Activated naive CD4-positive, alpha-beta T cell treated with anti-CD3 and anti-CD28 coated beads, Interleukin-2, amount 50 U/mL, for 16 hours (primary cell): ENCODE measurements at regions not wholly inside any gene's neighbourhood (a gene's known extent, or its start where the extent isn't known, plus 50 kb on each side); places are given as distances from the start of the nearest gene placed in this dataset.

Experiments
- DNase-seq: peaks from one replicate; pipeline ENCODE4 v3.0.0-alpha.2; 2020

DNA sequence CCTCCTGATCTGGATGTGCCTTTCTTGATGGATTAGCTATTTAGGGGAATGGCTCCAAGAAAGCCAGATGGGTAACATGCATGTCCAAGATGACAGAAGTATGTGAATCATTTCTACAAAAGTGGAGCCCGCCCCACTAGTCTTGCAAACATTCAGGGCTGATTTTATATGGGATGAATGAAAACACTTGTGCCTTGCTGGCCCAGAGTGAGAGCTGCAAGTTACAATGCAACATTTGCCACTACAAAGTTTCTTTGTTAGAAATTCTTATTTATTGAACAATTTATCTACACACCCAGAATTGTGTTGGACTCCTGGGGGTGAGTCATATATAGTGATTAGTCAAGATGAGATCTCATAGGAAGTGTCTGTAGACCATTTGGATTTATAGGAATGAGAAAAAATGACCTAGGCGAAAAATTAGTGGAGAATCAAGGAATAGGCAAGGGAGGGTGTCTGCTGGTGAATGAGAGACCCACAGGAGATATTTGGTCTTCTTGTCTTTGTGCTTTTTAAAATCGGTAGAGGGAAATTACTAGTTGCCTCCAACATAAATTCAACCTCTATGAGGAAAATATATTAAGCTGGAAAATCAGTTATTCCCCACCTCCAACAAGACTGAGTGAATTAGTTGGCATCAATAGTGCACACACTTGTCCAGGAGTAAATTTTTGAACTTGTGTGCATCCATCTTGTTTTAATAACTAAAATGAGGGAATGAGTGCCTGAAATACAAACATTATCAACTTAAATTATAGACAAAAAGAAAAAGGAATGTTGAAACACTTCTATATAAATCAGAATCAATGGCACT is 53.5 kb upstream of the DCBLD2 start:
- DNase-seq = no peak

- no peak for DNase-seq
Measured at GRCh38 chr3:98954242-98954641, 52.7 kb upstream of the DCBLD2 start.

GRCh38 chr3:98952404-98952803 is 50.9 kb upstream of the DCBLD2 start:
- no peak for DNase-seq
